NCI-H1694 treated with DMSO at 0.1 percent for 48 hours (cell line): ENCODE measurements at regions not wholly inside any gene's neighbourhood (a gene's known extent, or its start where the extent isn't known, plus 50 kb on each side); places are given as distances from the start of the nearest gene placed in this dataset.

Source experiments
- DNase-seq: peaks from one replicate; lab custom pipeline; 2025; lab: John Stamatoyannopoulos, UW

DNA sequence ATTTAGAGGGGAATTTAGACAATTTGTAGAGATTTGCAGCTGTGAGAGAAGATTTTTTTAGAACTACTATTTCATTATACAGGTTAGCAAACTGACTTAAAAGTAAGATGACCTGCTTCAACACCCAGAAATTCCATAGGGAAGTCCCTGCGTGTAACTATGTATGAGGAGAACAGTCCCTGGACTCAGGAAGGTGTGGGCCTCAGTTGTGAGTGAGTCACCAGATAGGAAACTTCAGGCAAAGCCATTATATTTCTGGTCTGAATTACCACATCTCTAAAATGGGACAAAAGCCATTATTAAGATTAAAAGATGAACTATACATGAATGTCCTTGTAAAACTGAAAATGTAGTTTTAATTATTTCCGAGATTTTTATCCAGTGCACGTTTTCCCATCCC is 488.3 kb upstream of the GOLIM4 start:
- no peak for DNase-seq

GRCh38 chr3:168582503-168582902 is 486.8 kb upstream of the GOLIM4 start:
- DNase-seq = no peak

DNA sequence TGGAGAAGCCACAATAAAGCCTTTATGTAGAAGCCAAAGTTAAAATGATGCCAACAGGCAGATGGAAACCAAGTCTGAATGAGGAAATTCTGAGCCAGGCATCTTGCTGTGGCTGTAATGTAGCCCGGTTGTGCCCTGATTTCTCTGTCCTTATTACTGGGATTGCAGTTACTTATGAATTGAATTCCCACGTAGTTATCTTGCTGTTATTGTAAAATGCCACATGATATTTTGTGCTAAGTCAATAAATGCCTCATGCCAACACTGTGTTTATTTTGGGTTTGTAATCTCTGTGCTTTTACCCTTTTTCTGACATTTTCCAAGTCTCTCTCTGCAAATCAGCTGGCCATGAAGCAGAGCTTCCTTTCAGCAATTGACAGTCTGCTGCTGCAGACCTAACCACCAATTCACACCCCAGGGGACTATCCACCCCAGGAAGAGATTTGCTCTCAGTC is 486.1 kb upstream of the GOLIM4 start:
- DNase-seq = no peak

DNA sequence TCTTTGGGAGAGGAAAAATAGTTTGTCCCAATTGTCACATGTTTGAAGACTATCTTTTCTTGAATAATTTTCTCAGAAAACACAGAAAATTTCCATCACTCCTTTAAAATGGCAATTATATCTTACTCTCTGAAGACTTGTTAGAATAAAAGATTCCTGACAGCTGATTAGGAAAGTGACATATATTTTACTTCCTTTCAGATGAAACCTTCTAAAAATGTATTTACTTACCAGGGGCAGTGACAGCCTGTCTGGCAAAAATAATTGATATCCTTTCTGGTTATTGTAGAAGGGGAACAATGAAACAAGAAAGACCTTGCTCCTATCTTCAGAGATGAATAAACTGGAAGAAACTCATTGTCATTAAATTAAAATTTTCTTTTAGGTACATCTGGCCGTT is 483.3 kb upstream of the GOLIM4 start:
- no peak for DNase-seq

- DNase-seq = no peak
Observed at GRCh38 chr3:168575750-168576149, 480.0 kb upstream of the GOLIM4 start.

DNA sequence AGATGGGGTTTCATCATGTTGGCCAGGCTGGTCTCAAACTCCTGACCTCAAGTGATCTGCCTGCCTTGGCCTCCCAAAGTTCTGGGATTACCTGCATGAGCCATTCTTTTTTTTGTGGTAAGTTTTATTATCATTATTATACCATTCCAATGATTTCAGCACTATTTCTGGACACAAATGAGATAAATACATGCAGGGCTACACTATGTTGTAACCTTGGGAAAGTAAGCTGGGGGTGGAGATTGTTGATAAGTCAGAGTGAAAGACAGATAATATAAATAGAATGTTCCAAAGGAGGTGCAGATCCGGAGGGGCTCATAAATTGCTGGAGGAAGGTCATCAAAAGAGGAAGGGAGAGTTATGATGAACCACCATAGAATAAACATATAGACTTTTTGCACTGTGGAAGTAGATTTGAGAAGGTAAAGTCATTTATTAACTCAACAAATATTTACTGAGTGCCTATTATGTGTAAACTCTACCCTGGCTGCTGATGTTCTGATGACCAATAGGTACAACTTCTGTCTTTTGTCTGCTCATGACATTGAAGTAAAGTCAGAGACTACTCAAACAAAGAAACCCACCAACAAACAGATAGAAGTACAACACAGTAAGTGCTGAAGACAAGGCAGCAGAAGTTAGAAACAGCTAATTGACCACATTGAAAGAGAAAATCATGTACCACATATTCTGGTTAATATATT is 478.9 kb upstream of the GOLIM4 start:
- no peak for DNase-seq

- no peak for DNase-seq
Observed at GRCh38 chr3:168570404-168571155, 474.9 kb upstream of the GOLIM4 start.

- no peak for DNase-seq
Observed at GRCh38 chr3:168558728-168559411, 463.1 kb upstream of the GOLIM4 start.

DNA sequence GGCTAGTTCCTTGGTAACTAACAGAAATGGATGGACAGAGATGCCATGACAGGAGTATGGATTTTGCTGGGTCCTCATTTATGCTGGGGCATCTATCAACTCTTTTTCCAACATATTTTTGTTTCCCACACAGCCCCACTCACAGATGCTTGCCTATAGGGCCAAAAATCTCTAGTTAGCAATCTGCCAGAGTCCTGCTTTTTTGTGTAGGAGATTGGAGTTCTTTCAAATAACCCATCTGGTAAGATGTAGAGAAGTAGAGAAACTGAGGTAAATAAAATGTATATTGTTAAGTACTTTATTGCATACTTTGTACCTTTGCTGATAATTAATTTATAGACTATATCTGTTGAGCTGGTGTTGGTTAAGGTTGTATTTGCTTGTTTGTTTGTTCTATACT is 456.5 kb upstream of the GOLIM4 start:
- DNase-seq = no peak

- no peak for DNase-seq
Observed at GRCh38 chr3:168548719-168549118, 453.0 kb upstream of the GOLIM4 start.

GRCh38 chr3:168546707-168547106 is 451.0 kb upstream of the GOLIM4 start:
- DNase-seq = no peak

GRCh38 chr3:168545591-168545990 is 449.9 kb upstream of the GOLIM4 start:
- no peak for DNase-seq

GRCh38 chr3:168544097-168544957 is 448.6 kb upstream of the GOLIM4 start:
- DNase-seq = no peak

DNA sequence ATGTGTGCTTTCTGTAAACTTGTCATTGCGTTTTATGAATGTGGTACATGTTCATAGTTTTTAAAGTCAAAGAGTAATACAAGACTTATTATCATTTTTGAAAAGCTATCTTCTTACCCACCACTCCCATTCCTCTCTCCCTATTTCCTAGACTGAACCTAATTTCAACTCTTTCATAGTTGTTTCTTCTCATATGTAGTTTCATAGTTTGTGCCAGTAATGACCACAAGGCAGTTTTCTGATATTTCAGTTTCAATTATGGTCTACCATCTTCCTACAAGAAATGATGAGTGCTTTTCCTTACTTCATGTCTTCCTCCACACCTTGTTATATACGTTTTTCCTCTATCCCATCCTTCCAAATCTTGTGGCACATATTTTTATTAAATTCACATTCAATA is 445.0 kb upstream of the GOLIM4 start:
- no peak for DNase-seq

DNA sequence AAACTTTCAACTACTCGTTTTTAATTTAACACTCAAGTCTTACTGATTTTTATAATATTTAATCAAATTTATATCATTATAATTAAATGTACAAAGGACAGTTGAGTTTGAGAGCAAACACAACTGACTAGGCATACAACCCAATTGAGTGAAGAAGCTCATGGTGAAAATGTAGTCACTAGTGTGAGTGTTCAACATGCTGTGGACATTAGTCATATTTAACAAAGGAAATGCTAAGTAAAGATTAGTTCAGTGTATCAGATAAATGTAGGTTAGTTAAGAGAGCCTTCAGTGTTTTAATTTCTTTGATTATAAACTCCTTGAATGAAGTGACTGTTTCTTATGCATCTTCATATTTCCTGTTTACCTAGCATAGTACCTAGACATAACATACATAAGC is 444.2 kb upstream of the GOLIM4 start:
- DNase-seq = no peak

- DNase-seq = no peak
Observed at GRCh38 chr3:168534761-168535160, 439.0 kb upstream of the GOLIM4 start.

DNA sequence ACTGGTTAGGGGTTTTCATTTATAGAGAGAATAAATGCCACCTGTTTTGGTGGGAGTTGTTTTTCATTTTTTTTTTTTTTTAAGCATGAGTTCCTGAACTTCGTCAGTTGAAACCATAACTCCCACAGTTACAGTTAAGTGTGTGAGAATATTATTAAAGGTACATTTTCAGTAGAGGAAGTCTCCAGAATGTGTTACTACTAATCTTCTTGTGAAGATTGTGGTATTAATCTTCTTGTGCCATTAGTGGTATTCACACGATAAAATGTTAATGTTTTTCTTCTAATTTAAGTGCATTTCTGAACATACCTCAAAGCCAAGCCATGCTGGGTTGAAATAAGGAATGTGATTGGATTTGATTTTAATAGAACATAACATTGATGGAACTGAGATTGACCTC is 437.9 kb upstream of the GOLIM4 start:
- no peak for DNase-seq

DNA sequence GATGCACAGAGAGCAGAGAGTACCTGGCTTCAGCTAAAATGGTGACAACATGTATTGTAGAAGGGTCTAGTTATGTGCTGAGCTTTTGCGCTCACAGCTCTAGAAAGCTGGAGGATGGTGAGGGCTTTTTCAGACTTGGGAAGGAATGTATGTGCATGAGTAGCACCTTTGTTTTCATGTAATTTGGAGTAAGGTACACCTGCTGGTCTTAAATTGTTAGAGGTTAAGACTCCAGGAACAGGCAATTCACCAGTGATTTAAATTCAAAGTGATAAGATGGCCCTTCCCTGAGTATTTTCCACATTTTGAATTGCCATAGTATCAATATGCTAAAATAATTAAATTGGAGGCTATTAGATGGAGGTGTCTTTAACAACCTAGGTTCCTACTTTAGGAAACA is 436.4 kb upstream of the GOLIM4 start:
- no peak for DNase-seq

GRCh38 chr3:168531116-168531515 is 435.4 kb upstream of the GOLIM4 start:
- DNase-seq = no peak

- DNase-seq = no peak
Observed at GRCh38 chr3:168524129-168524528, 428.4 kb upstream of the GOLIM4 start.

GRCh38 chr3:168517249-168518071 is 421.7 kb upstream of the GOLIM4 start:
- DNase-seq = no peak
